UCSD-AML1 (cell line): ENCODE measurements at regions not wholly inside any gene's neighbourhood (a gene's known extent, or its start where the extent isn't known, plus 50 kb on each side); places are given as distances from the start of the nearest gene placed in this dataset.

Experiments used
- DNase-seq: peaks from one replicate; lab custom pipeline; 2025; ENCODE audit not compliant: unreplicated experiment; lab: John Stamatoyannopoulos, UW

- DNase-seq, result no peak
Observed at GRCh38 chr13:34037636-34038540, 219.9 kb downstream of the RFC3 start.

GRCh38 chr13:34038541-34039068, 220.7 kb downstream of the RFC3 start:
- no peak for DNase-seq

DNA sequence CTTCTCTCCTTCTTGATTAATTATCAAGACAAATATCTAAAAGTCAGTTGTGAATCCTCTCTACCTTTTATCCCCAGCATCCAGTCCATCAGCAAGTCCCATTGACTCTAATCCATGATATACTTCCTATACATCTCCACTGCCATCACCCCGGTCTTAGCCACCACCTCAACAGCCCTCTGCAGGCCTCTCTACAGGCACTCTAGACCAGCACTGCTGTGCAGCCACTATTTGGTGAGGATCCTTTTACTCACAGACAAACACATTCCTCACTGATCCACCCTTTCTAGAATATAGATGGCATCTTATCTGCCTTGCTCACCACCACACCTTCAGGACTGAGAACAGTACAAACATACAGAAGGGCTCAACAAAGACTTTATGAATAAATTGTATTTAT, 221.7 kb downstream of the RFC3 start:
- DNase-seq, result no peak

GRCh38 chr13:34040863-34041262, 222.9 kb downstream of the RFC3 start:
- DNase-seq, result no peak

DNA sequence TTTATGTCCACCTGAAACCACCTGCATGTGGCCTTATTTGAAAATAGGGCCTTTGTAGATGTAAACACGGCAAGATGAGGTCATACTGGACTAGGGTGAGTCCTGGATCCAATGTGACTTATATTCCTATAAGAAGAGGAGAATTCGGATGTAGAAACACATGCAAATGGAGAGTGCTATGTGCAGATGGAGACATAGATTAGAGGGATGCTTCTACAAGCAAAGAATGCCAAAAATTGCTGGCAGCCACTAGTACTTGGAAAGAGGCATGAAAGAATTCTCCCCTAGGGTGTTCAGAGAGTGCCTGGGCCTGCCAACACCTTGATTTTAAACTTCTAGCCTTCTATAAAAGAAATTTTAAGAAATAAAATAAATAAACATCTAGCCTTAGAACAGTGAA, 226.1 kb downstream of the RFC3 start:
- no peak for DNase-seq

GRCh38 chr13:34044660-34045080, 226.7 kb downstream of the RFC3 start:
- no peak for DNase-seq

GRCh38 chr13:34046457-34046856, 228.5 kb downstream of the RFC3 start:
- DNase-seq, result no peak

DNA sequence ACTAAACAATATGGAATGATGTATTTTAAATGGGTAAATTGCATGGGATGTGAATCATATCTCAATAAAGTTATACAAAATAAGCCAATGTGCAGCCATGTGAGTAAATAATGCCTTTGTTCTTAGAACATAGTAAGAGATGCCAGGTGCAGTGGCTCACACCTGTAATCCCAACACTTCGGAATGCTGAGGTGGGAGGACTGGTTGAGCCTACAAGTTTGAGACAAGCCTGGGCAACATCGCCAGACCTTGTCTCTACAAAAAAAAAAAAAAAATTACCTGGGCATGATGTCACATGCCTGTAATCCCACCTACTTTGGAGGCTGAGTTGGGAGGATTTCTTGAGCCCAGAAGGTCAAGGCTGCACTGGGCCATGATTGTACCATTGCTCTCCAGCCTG, 230.7 kb downstream of the RFC3 start:
- no peak for DNase-seq

DNA sequence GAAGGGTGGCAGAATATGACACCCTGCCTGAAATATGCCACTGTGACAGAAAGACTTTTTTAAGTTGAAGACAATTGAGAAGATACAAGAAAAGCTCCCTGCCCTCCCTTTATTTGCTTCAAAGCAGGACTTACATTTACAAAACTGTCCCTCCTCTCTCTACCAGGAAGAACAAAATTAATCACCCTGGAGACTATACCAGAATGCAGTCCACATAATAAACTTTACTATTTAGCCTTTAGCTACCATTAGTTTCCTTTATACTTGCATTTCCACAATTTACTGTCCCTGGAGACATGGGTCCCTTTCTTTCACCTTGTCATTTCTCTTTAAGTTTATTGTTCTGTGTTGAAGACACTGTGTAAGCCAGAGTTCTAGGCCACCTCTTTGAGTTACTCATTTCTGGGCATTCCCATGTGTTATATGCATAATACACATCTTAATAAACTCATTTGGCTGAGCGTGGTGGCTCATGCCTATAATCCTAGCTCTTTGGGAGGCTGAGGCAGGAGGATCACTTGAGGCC, 238.8 kb downstream of the RFC3 start:
- DNase-seq, result no peak

DNA sequence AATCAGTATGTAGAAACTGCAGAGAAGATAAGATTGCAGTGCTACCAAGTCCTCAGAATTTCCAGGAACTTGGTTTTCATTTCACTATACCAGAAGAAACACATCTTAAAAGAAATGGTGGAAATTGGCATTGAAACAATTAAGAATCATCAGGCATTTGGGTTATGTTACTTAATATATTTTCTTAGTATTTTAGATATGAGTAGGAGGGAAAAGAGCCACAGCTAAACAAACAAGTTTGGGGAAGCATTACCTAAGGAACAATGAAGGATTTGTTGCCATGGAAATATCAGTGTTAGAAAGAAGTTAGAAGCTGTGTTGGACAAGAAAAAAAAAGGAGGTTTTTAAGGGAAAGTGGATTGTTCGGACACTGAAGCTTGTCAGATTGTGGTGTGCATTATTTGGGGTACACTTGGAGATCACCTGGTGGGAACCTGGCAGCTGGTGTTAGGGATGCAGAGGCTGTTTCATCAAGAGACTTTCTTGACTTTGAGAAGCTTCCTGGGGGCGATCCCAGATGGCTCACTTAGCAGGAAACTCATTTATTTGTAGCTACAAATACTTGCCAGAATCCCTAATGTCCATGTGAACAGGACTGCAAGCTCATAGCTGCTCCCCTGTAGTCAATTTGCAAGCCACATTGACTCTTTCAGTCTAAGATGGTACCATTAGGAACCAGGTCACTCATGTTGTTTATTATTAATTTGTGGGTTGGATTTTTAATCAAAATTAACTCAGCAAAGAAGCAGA, 246.7 kb downstream of the RFC3 start:
- no peak for DNase-seq

- DNase-seq, result no peak
Observed at GRCh38 chr13:34065928-34066327, 248.0 kb downstream of the RFC3 start.

GRCh38 chr13:34066344-34066743, 248.4 kb downstream of the RFC3 start:
- DNase-seq, result no peak

DNA sequence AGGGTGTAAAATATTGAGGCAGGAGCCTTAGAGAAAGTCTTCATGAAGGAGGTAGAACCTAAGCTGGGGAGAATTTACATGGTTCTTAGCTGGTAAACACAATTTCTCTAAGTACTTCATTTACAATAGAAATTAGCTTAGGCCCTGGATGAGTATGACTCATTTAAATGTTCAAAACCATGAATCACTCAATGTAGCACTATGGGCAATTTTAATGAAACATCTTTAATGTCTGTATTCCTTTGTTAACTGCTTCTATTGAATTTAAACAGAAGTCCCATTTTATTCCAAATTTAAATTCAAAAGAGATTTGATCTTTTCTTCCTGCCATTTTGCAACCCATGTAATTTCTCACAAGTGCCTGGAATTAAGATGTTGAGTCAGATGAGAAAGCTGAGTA, 252.1 kb downstream of the RFC3 start:
- no peak for DNase-seq

GRCh38 chr13:34070544-34071303, 252.8 kb downstream of the RFC3 start:
- DNase-seq, result no peak

- no peak for DNase-seq
Observed at GRCh38 chr13:34076319-34076718, 258.4 kb downstream of the RFC3 start.

DNA sequence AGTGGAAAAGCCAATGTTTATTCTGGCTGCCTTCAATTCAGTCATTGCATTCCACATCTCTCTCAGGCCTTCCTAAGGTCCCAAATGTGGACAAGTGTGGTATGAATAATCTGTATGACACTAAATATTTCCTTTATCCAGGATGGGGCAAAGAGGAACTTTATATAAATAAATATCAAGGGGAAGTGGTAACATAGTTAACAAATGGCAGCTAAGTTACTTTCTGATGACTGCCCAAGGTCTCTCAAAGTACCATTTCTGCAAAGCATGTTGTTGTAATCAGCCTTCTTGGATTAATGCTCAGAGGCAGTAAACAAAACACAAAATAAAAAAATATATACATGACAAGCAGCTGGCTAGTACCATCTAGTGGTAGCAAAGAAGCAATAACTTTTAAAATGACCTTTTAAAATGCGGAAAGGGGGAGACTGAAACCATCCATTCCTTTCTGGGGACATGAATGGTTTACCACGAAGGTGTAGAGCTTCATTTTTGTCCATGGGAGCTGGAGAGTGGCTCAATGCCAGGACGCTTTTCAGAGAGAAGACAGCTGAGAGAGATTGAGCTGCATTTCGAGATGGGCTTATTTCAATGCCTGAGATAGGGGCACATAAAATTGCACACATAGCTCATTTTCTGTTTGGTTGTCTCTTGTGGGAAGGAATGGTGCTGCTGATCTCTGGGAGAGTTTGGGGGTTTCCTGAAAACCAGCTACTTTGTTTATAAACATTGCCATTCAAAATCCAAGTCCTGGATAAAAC, 259.2 kb downstream of the RFC3 start:
- no peak for DNase-seq

DNA sequence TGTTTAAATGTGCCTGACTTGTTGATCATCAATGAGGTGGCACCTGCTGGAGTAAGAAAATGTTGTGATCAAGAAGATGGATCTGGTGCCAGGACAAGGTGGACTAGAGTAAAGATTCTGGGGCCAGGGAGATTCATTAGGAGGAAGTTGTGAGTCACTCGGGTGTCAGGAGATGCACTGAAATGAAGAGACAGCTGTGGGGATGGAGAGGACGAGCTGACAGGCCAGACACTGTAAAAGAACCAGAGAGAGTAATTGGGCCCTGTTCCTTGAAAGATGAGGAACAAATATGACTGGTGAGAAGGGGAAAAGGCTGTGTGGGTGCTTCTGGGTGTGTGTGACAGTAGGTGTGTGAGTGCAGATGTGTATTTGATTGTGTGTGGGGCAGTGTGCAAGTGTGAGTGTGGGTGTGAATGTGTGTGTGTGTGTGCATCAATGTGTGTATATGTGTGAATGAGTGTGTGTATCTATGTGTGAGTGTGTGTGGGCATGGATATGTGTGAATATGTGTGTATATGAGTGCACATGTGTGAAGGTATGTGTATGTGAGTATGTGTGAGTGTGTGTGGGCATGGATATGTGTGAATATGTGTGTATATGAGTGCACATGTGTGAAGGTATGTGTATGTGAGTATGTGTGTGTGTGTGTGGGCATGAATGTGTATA, 260.5 kb downstream of the RFC3 start:
- DNase-seq, result no peak

DNA sequence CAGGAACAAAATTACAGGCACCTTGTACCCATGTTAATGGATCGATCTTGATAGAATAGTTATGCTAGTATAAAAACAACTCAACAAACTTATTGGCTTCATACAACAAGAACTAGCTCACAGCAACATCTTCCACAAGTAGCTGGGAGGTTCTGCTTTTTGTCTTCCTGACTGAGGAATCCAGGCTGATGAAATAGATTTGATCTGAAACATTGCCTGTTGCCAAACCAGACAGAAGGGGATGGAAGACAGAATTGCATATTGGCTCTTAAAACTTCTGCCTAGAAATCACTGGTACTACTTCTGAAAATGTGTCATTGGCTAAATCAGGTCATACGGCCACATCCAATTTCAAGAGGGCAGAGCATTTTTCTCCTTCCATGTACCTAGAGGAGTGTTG, 267.3 kb downstream of the RFC3 start:
- no peak for DNase-seq

DNA sequence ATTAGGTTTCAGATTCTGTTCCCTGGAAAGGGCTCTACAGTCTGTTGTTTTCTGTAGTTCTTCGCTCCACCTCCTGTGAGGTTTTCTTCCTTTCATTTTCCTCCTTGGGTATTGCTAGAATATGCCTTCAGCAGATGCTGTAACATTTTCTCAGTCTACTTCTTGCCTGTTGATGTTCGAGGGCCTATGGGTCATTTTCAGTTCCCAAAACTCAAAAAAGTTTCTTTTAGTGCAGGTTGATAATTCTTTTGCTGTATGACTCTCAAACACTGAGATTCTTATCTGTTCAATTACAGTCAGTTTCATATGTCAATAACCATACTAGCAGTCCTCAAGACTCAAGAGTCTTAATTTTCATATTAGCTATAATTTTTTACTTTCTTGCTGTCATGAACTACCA, 268.3 kb downstream of the RFC3 start:
- no peak for DNase-seq

DNA sequence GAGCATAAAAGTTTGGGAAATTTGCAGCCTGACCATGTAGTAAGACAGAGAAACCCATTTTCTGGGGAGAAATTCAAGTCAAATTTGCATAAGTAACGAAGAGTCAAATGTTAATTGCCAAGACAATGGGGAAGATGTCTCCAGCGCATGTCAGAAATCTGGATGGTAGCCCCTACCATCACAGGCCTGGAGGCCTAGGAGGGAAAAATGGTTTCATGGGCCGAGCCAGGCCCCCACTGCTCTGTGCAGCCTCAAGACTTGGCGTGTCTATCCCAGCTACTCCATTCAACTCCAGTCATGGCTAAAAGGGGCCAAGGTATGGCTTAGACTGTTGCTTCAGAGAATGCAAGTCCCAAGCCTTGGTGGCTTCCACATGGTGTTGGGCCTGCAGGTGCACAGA, 269.8 kb downstream of the RFC3 start:
- no peak for DNase-seq
